GM12892 (cell line): ENCODE measurements at regions not wholly inside any gene's neighbourhood (a gene's known extent, or its start where the extent isn't known, plus 50 kb on each side); places are given as distances from the start of the nearest gene placed in this dataset.

Source experiments
- POLR2A ChIP-seq: IDR thresholded peaks from 2 replicates; pipeline ENCODE4 v1.6.1; 2011; ENCODE audit warnings: low read depth, low read length, control low read depth
- POLR2AphosphoS5 ChIP-seq: IDR thresholded peaks from 2 replicates; pipeline ENCODE4 v1.6.1; 2011; ENCODE audit warnings: low read depth, low read length, control low read depth

GRCh38 chr10:57336865-57337264 is 930.8 kb downstream of the IPMK start:
- TF ChIP-seq POLR2A (no peak), POLR2AphosphoS5 (no peak)
